Upper lobe of left lung (tissue), 4 donors: ENCODE measurements at regions not wholly inside any gene's neighbourhood (a gene's known extent, or its start where the extent isn't known, plus 50 kb on each side); places are given as distances from the start of the nearest gene placed in this dataset.

Experiments
- EP300 ChIP-seq, 4 donors: sonication (generic); formaldehyde crosslinking; IDR thresholded peaks; one replicate each; pipeline ENCODE4 v1.5.1; 2017; ENCODE audit warnings: antibody characterized with exemption in 4 of 4, control low read depth in 2 of 4
- POLR2A ChIP-seq, 4 donors: fragments of 450-650 bp; IDR thresholded peaks; one replicate each; pipeline ENCODE4 v1.5.1; 2016 to 2017; ENCODE audit warnings: antibody characterized with exemption in 4 of 4, mild to moderate bottlenecking in 2 of 4
- POLR2AphosphoS5 ChIP-seq, 2 donors: sonication (generic); formaldehyde crosslinking; IDR thresholded peaks; one replicate each; pipeline ENCODE4 v1.5.1; 2017; ENCODE audit warnings: antibody characterized with exemption in 2 of 2
- TF ChIP-seq, protein P1 (sequence below), 6 experiments: fragments of 450-650 bp in 4 of 6; fragments of 200-600 bp in 2 of 6; sonication (generic) in 2 of 6; IDR thresholded peaks; one replicate each; pipeline ENCODE4 v1.5.1; 2016 to 2019; ENCODE audit warnings: antibody characterized with exemption in 6 of 6

GRCh38 chr3:621714-622113 lies 425.2 kb downstream of the CHL1 start:
- TF ChIP-seq, protein P1, sequence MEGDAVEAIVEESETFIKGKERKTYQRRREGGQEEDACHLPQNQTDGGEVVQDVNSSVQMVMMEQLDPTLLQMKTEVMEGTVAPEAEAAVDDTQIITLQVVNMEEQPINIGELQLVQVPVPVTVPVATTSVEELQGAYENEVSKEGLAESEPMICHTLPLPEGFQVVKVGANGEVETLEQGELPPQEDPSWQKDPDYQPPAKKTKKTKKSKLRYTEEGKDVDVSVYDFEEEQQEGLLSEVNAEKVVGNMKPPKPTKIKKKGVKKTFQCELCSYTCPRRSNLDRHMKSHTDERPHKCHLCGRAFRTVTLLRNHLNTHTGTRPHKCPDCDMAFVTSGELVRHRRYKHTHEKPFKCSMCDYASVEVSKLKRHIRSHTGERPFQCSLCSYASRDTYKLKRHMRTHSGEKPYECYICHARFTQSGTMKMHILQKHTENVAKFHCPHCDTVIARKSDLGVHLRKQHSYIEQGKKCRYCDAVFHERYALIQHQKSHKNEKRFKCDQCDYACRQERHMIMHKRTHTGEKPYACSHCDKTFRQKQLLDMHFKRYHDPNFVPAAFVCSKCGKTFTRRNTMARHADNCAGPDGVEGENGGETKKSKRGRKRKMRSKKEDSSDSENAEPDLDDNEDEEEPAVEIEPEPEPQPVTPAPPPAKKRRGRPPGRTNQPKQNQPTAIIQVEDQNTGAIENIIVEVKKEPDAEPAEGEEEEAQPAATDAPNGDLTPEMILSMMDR (IDR thresholded peaks at IDR 0.05): no peak
- TF ChIP-seq POLR2A (IDR thresholded peaks at IDR 0.05) (no peak), EP300 (IDR thresholded peaks at IDR 0.05) (no peak), POLR2AphosphoS5 (IDR thresholded peaks at IDR 0.05) (no peak)
